ENCODE measurements at regions not wholly inside any gene's neighbourhood (a gene's known extent, or its start where the extent isn't known, plus 50 kb on each side); places are given as distances from the start of the nearest gene placed in this dataset.

DNA sequence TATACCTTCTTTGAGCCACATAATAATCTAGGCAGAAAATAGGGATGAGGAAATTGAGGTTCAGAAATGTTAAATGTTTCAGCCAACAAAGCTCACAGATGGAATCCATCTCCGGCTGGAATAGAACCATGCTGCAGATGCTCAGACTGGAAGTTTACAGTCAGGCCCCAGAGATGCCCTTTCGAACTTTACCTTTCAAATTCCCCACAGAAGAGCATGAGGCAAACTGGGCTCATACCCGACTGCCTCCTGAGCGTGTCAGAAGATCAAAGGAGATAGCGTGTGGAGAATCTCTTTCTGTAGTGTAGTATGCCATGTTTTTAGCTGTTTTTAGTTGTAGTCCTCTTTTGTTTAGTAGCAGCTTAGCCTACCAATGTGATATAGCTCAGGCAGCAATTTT, 72.0 kb upstream of the DAP start:
- DNase-seq (no peak), ATAC-seq (ENCODE audit: poor library complexity) (no peak)
- TF ChIP-seq, protein P1, sequence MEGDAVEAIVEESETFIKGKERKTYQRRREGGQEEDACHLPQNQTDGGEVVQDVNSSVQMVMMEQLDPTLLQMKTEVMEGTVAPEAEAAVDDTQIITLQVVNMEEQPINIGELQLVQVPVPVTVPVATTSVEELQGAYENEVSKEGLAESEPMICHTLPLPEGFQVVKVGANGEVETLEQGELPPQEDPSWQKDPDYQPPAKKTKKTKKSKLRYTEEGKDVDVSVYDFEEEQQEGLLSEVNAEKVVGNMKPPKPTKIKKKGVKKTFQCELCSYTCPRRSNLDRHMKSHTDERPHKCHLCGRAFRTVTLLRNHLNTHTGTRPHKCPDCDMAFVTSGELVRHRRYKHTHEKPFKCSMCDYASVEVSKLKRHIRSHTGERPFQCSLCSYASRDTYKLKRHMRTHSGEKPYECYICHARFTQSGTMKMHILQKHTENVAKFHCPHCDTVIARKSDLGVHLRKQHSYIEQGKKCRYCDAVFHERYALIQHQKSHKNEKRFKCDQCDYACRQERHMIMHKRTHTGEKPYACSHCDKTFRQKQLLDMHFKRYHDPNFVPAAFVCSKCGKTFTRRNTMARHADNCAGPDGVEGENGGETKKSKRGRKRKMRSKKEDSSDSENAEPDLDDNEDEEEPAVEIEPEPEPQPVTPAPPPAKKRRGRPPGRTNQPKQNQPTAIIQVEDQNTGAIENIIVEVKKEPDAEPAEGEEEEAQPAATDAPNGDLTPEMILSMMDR (IDR thresholded peaks at IDR 0.05) = no peak
- no peak overlapping the region for H3K4me3 ChIP-seq (ENCODE audit: low read length)
- no peak overlapping the region for H3K27ac ChIP-seq (ENCODE audit: low read depth in 1 of 2, low read length in 2 of 2)
- H3K36me3 ChIP-seq (ENCODE audit: insufficient read depth, low read length) = no peaks in the 10 kb centered on the region
- no peaks in the 10 kb centered on the region for H3K27me3 ChIP-seq (ENCODE audit: control insufficient read depth in 1 of 2, insufficient read depth in 2 of 2, low read length in 2 of 2)
- intact Hi-C loops (cut with DNase I, micrococcal nuclease) = no loop called here
- no peaks in the 10 kb centered on the region for H3K9me3 Mint-ChIP-seq
- ChIA-PET CTCF (no interaction called here), POLR2A (no interaction called here)
- no peaks in the 10 kb centered on the region for H3K36me3 Mint-ChIP-seq (ENCODE audit: low read depth)
- no peaks in the 10 kb centered on the region for H3K4me1 ChIP-seq (ENCODE audit: insufficient read depth, low read length)
- no peak overlapping the region for H3K4me3 Mint-ChIP-seq
- H3K27ac Mint-ChIP-seq = no peak overlapping the region
- no peaks in the 10 kb centered on the region for H3K4me1 Mint-ChIP-seq (ENCODE audit: low read depth)
- peaks cover 14% of the 10 kb centered on the region for H3K27me3 Mint-ChIP-seq
- H3K9me3 ChIP-seq (ENCODE audit: control insufficient read depth in 1 of 2, insufficient read depth in 1 of 2, low read length in 2 of 2) = no peaks in the 10 kb centered on the region

DNA sequence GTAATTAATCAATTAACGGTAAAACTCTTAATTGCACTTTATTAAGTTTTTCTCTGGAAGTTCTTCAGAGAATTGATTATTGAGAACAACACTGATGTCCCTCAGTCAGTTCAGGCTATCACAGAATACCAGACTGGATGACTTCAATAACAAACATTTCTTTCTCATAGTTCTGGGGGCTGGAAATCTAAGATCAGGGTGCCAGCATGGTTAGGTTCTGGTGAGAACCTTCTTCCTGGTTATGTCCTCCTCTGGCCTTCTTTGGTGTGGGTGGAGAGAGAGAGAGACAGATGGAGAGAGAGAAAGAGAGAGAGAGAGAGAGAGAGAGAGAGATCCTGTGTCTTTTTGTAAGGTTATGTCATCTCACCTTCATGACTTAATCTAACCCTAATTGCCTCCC, 71.4 kb upstream of the DAP start:
- H3K4me1 Mint-ChIP-seq (ENCODE audit: low read depth) = no peaks in the 10 kb centered on the region
- DNase-seq (no peak), ATAC-seq (ENCODE audit: poor library complexity) (no peak)
- no peak overlapping the region for H3K27ac Mint-ChIP-seq
- H3K27me3 Mint-ChIP-seq = peaks cover 9% of the 10 kb centered on the region
- H3K4me3 ChIP-seq (ENCODE audit: low read length) = no peak overlapping the region
- H3K4me1 ChIP-seq (ENCODE audit: insufficient read depth, low read length) = no peaks in the 10 kb centered on the region
- no peaks in the 10 kb centered on the region for H3K27me3 ChIP-seq (ENCODE audit: control insufficient read depth in 1 of 2, insufficient read depth in 2 of 2, low read length in 2 of 2)
- H3K36me3 ChIP-seq (ENCODE audit: insufficient read depth, low read length) = no peaks in the 10 kb centered on the region
- POLR2A ChIA-PET = no interaction called here
- H3K9me3 Mint-ChIP-seq = no peaks in the 10 kb centered on the region
- no peak overlapping the region for H3K27ac ChIP-seq (ENCODE audit: low read depth in 1 of 2, low read length in 2 of 2)
- H3K4me3 Mint-ChIP-seq = no peak overlapping the region
- no peaks in the 10 kb centered on the region for H3K9me3 ChIP-seq (ENCODE audit: control insufficient read depth in 1 of 2, insufficient read depth in 1 of 2, low read length in 2 of 2)
- no peaks in the 10 kb centered on the region for H3K36me3 Mint-ChIP-seq (ENCODE audit: low read depth)
- intact Hi-C loops (cut with DNase I, micrococcal nuclease) = no loop called here
- CTCF ChIA-PET = no interaction called here
- TF ChIP-seq, protein P1 (IDR thresholded peaks at IDR 0.05) = no peak

DNA sequence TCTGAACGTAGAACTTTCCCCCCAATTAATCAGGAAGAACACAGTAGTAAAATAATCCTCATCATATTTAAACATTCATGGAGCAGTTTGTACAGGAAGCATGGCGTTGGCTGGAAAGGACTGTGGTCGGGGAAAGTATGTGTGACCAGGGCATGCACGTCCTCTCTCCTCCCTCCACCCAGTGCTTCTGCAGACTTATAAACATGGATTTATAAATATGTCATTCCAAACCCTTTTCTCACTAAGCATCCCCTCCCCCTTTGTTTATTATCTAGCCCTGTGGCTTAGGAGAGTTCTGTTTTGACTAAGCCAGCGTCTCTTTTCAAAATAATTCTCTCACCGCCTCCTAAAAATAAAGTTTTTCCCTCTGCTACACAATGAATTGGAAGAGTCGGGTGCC, 70.4 kb upstream of the DAP start:
- no peaks in the 10 kb centered on the region for H3K4me1 Mint-ChIP-seq (ENCODE audit: low read depth)
- no peaks in the 10 kb centered on the region for H3K36me3 Mint-ChIP-seq (ENCODE audit: low read depth)
- H3K4me3 Mint-ChIP-seq = no peak overlapping the region
- Histone ChIP-seq H3K4me1 (ENCODE audit: insufficient read depth, low read length) (no peaks in the 10 kb centered on the region), H3K9me3 (ENCODE audit: control insufficient read depth in 1 of 2, insufficient read depth in 1 of 2, low read length in 2 of 2) (no peaks in the 10 kb centered on the region), H3K4me3 (ENCODE audit: low read length) (no peak overlapping the region), H3K36me3 (ENCODE audit: insufficient read depth, low read length) (no peaks in the 10 kb centered on the region), H3K27ac (ENCODE audit: low read depth in 1 of 2, low read length in 2 of 2) (no peak overlapping the region), H3K27me3 (ENCODE audit: control insufficient read depth in 1 of 2, insufficient read depth in 2 of 2, low read length in 2 of 2) (no peaks in the 10 kb centered on the region)
- TF ChIP-seq, protein P1 (IDR thresholded peaks at IDR 0.05) = no peak
- no peak overlapping the region for H3K27ac Mint-ChIP-seq
- DNase-seq (no peak), ATAC-seq (ENCODE audit: poor library complexity) (no peak)
- CTCF ChIA-PET = no interaction called here
- POLR2A ChIA-PET = no interaction called here
- intact Hi-C loops (cut with DNase I, micrococcal nuclease) = no loop called here
- H3K9me3 Mint-ChIP-seq = no peaks in the 10 kb centered on the region
- H3K27me3 Mint-ChIP-seq = peaks cover 9% of the 10 kb centered on the region
